HG03442 (cell line): ENCODE measurements at regions not wholly inside any gene's neighbourhood (a gene's known extent, or its start where the extent isn't known, plus 50 kb on each side); places are given as distances from the start of the nearest gene placed in this dataset.

Experiments
- ATAC-seq: cut with Tn5 transposase; IDR thresholded peaks from one replicate; pipeline ENCODE4 v1.9.1; 2021; ENCODE audit warnings: mild to moderate bottlenecking, moderate library complexity; ENCODE audit not compliant: unreplicated experiment

- ATAC-seq, result no peak
Observed at GRCh38 chr7:70953796-70954195, 178.1 kb upstream of the GALNT17 start.

- no peak for ATAC-seq
Observed at GRCh38 chr7:70972693-70973092, 159.3 kb upstream of the GALNT17 start.

DNA sequence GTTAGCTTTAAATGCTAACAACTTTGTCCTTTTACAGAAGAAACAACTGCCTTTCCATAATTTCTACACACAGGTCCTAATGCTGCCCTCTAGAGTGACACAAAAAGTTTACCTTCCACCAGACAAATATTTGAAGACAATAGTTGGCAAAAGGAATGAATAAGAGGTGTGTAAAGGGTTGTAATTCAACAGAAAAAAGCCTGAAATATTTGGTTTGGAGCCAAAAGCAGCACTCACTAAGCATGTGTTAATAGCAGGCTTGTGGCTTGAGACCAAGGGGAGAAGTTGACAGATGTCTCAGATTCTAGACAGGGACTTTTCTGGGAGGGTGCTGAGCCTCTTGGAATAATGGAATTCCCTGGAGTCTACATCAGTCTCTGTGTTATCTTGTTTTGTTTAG is 156.2 kb upstream of the GALNT17 start:
- no peak for ATAC-seq

DNA sequence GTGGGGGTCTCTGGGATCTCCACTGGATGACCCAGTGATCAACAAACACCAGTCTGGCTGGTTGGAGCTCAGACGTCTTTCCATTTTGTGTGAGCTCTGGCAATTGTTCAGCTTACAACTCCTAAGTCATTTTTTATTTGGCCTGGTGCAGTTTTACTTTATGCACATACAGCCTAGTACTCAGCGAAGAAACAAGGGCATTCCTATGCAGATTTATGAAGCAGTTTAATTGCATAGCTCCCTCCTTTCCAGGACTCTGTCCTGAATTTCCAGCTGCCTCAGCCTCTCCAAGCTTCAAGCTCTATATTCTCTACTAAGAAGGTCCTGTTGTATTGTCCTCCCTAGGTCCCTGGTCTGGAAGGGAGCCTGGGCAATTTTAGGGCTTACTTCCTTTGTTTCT is 145.6 kb upstream of the GALNT17 start:
- no peak for ATAC-seq

DNA sequence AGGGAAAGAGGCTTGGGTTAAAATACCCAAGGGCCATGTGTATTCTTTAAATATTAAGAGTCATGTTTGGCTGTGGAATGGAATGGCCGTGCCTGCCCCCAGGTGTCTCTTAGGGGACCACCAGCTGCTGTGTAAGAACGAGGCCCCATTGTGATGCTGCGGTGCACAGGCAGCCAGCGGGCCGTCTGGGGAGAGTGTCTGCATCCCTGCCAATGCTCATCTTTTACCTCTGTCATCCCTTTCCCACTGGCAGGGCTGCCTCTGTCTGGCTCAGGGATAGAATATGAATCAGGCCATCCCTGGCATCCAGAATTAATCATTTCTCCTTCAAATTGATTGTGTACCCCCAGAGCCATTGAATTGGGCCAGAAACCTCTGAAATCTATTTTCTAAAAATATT is 137.8 kb upstream of the GALNT17 start:
- ATAC-seq, result no peak

GRCh38 chr7:70997261-70997660 is 134.7 kb upstream of the GALNT17 start:
- ATAC-seq, result no peak

DNA sequence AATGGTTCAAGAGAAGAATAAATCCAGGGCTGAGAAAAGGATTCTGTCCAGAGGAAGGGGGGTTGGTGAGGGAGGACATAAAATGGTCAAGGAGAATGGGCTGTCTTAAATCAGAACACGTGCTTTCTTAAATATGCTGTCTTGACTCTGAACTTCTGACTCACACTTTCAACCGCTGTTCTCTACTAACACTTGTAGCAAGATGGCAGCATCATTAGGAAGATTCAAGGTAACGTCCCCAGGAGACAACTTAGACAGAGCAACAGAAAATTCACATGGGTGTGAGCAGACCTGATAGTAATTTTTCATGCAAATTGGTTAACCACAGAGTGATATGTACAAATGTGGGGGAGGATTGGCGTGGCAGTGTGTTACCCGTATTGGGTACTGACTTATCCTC is 126.8 kb upstream of the GALNT17 start:
- ATAC-seq, result no peak

DNA sequence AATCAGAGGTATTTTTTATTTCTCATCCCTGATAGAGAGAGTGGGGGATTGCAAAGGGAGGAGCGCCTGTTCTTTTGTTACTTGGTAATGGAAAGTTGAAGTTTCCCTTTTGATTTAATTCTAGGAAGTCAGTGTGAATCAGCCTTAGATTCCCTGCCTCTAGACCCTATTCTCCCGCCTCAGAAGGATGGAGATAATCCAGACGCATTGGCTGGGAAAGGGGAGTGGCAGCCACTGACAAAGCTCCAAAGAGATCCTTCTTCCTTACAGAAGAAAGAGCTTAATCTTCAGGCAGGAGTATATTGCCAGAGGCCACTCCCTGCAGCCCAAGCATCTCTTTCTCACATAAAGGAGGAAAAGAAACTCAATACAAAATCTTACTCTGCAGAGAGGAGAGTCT is 122.3 kb upstream of the GALNT17 start:
- no peak for ATAC-seq

DNA sequence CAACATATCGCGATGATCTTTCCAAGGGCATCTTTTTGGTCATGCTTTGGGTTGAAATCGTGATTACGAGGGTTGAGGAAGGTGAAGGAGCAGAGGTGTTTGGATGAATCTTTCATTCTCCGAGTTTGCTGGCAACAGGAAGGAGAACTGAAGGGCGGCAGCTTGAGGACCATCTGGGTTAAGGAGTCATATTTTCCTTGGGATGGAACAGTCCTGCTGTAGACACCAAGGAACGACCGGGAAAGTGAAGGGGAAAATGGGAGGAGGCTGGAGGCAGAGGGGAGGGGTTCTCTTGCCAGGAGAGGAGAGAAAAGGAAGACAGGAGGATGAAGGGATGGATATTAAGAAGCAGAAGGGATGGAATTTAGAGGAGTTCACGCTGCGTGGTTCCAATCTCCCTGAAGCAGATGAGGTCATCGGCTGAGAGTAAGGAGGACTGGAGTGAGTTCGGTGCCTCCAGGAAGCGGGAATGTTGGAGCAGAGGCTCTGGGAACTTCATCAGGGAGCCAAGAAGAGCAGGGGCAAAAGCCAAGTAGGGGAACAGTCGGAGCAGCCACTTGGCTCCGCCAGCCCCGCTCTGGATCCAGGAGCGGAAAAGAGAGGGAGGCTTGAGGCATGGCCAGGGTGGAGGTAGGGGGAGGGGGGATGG is 116.6 kb upstream of the GALNT17 start:
- ATAC-seq, result no peak

DNA sequence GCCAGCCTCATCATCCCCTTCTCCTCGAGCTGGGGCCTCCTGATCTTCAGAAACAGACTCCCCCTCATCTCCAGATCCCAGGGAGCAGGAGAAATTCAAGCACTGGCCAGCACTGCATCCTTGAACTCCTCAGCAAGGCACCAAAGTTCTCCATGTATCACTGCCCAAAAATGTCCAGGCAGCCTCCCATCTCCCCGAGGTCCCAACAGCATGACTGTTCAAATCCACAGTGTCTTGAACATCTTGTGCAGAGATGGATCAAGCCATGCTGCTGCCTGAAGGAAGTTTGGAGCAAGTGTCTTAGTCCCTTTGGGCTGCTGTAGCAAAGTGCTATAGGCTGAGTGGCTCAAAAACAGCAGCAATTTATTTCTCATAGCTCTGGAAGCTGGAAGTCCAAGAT is 115.5 kb upstream of the GALNT17 start:
- no peak for ATAC-seq

DNA sequence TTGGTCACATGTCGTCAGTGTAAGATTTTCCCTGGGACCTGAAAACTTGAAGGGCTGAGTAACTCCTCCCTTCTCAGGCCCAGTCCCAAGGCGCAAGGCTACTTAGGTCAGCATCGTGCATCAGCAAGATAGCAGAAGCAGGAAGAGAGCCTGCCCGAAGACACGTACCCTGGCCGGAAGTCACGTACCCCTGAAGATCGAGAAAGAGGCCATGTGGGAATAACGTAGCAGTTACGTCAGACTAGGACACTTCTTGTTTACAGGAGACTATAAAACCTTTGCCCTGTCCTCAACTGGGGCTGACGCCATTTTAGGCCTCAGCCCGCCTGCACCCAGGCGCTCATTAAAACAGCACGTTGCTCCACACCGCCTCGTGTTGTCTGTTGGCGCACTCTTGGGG is 114.3 kb upstream of the GALNT17 start:
- no peak for ATAC-seq

DNA sequence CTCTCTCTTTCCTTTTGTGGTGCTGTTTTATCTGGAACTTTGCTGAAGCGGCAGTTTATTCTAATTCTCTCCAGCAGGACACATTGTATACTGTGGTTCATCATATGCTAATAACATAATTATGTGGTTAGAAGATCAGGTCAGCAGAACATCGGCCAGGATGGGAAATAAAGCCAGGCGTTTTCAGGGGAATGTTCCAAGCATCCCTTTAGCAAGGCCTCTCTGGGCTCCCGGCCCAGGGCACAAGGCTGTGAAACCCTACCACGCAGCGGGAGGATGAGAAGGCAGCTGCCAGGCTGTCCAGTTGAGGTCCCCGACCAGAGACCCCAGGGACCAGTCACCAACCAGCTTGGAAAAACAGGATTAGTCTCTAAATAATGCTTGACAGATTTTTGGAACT is 112.2 kb upstream of the GALNT17 start:
- ATAC-seq, result no peak

DNA sequence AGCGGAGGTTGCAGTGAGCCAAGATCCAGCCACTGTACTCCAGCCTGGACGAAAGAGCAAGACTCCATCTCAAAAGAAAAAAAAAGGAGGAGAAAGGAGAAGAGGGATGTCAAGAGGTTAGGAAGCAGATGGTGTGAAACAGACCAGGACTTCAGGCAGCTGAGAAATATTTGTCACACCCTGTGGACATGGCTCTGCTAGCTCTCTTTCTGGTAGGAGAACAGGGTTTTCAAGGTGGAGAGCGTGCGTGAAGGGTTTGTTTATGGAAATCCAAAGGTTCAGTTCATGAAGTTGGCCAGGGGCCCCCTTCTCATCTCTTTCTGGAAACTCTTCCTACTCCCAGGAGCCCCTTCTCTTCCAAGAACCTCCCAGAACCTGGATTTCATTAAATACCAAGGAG is 110.8 kb upstream of the GALNT17 start:
- no peak for ATAC-seq

- ATAC-seq, result no peak
Observed at GRCh38 chr7:71026680-71027079, 105.3 kb upstream of the GALNT17 start.

DNA sequence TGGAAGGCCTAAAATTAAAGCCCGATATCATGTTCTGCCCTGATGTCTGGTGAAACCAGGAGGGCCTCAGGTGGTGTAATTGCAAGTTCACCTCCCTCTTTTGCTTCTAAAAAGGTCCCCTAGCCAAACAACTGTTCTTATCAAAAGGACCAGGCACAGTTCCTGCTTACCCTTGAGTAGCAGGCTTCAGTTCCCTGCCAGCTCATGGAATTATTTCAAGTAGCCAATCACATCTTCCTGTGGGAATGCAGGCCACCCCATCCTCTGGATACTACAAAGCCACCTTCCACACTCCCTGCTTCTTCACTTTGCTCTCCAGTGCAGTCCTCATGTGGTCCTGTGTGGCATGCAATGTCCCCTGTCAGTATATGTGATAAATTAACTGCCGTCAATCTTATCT is 97.7 kb upstream of the GALNT17 start:
- no peak for ATAC-seq

DNA sequence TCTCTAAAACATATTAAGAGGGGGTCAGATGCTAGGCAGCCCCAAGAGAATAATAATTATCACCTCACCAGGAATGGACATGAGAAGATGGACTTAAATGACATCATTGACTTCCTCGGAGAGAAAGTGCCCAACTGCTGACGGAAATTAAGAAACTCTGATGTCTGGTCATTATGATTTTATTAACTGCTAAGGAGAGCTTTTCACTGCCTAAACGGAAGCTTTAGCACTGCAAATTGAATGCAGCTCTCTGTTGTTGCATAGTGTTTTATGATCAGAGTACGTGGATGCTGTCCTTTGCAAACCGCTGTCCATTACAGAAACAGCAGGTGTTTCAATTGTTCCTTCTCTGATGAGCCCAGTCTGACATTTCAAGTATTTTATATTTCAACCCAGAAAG is 89.4 kb upstream of the GALNT17 start:
- ATAC-seq, result no peak

GRCh38 chr7:71050492-71050891 is 81.5 kb upstream of the GALNT17 start:
- no peak for ATAC-seq

DNA sequence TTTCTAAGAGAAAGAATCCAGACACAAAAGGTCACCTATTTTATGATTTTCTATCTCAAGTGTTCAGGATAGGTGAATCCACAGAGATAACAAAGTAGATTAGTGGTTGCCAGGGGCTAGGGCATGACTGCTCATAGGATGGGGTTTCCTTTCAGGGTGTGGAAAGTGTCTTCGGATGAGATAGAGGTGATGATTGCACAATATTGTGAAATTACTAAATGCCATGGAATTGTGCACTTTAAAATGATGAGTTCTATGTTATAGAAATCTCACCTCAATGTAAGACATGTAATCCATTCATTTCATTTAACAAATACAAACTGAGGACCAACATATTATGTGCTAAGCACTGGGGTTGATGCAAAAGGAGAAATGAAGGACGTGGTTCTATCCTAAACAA is 76.4 kb upstream of the GALNT17 start:
- ATAC-seq, result no peak

DNA sequence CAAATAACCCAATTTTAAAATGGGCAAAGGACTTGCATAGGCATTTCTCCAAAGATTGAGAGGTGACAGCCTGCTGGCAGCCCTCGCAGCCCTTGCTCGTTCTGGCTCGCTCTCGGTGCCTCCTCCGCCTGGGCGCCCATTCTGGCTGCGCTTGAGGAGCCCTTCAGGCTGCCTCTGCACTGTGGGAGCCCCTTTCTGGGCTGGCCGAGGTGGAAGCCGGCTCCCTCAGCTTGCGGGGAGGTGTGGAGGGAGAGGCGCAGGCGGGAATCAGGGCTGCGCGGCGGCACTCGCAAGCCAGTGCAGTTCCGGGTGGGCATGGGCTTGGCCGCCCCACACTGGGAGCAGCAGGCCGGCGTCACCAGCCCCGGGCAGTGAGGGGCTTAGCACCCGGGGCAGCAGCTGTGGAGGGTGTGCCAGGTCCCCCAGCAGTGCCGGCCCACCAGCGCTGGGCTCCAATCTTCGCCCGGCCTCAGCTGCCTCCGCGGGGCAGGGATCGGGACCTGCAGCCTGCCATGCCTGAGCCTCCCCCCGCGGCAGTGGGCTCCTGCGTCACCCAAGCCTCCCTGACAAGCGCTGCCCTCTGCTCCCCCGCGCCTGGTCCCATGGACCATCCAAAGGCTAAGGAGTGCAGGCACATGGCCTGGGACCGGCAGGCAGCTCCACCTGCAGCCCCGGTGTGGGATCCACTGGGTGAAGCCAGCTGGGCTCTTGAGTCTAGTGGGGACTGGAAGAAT is 54.0 kb upstream of the GALNT17 start:
- ATAC-seq, result no peak
